CD4-positive, alpha-beta T cell treated with Interleukin-6 for 4 hours (primary cell): ENCODE measurements at regions not wholly inside any gene's neighbourhood (a gene's known extent, or its start where the extent isn't known, plus 50 kb on each side); places are given as distances from the start of the nearest gene placed in this dataset.

Experiments
- DNase-seq: peaks from one replicate; pipeline ENCODE4 v3.0.0-alpha.2; 2020; ENCODE audit warnings: mixed read lengths

DNA sequence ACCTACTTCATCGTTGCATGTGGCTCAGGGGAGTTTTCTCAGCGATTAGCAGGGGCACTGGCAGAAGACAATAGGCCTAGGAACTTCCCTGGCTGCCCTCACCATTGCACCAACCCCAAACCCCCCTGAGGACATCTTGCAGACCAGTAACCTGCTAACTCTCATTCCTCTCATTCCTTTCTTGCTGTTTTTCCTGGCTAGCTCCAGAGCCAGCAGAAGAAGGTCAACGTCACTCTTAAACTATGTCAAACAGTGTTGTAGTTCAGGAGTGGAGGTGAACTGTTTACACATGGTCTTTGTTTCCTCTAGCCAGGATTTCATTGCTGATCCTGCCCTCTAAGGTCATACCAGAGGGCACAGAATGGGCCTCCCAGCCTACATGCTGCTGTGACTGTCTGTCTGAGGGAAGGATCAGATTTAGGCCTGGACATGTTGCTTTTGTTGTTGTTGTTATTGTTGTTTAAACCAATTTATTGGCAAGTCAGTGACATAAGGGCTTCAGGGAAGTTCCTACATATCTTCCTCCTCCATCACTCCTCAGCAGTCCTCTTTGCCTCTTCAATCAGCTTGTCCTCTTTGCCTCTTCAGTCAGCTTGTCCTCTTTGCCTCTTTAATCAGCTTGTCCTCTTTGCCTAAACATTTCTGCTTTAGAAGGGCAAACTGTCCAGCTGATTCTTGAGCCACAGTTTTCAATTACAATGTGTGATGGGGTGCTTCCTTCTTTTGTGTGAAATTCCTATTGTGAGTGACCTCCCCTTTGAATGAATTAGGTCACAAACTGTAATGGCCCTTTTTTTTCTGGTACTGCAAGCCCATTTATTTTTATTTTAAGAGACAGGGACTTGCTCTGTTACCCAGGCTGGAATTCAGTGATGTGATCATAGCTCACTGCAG is 471.9 kb upstream of the TNP1 start:
- no peak for DNase-seq

DNA sequence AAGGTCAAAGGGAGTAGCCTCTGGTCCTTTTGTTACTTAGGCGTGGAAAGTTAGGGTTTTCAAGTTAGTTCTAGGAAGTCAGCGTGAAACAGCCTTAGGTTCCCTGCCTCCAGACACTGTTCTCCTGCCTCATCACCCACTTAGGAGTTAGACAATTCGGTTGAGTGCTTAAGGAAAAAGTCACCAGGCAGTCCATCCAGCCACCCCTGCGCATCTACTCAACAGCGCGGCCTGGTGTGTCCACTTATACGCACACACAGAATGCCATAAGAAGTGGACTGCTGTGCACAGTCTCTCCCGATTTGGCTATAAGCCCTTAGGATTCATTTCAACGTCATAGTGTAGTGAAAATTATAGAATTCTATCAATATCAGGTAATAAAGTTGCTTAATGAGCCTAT is 470.8 kb upstream of the TNP1 start:
- DNase-seq, result no peak

DNA sequence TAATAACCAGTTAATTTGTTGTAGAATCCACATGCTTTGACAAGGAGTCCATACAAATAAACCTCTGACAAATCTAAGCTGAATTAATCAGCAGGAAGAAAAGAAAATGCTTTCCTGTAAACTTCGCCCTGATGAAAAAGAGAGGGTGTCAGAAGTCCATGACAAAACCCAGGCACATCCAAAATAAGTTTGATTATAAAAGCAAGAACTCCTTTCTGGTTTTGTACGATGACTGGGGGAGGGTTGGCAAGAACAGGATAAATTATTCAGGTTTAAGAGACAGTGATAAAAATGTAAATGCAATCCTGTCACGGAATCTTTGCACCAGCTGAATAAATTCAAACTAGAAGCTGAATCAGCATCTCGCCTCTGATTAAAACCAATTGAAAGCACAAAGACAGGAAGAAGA is 469.2 kb upstream of the TNP1 start:
- DNase-seq, result no peak

DNA sequence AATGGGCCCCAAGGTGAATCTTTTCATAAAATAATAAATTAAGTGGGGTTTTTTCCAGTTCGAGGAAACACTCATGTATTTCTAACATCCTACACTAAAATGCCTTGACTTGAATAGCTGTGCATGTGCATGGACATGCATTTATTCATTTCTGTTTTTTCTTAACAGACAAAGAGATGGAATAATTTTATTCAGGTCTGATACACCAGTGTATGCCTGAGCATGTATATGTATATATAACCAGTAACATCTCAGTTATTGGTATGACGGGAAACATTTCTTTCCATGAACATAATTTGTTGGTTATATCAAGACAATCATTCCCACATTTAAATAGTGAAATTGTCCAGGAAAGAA is 468.7 kb upstream of the TNP1 start:
- no peak for DNase-seq

DNA sequence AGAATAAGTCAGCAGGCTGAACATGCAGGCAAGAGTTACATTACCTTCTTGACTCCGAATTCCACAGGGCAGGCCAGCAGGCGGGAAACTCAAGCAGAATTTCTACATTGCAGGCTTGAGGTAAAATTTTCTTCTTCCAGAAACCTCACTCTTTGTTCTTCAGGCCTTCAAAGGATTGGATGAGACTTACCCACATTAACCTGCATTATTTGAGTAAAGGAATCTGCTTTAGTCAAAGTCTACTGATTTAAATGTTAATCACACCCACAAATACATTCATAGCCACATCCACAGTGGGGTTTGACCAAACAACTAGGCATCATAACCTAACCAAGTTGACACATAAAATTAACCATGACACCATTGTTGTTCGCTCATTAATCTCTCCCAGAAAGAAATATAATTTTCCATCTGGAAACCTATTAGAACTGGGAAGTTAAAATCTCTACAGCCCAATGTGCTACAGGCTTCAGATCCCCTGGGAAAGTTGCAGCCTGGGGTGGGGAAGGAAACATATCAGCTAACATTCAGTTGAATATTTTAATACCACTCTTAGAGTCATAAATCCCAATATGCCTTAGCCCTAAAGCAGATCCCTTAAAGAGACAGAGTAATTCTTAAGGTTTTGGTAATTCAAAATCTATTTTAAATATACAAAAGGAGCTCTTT is 468.2 kb upstream of the TNP1 start:
- no peak for DNase-seq

DNA sequence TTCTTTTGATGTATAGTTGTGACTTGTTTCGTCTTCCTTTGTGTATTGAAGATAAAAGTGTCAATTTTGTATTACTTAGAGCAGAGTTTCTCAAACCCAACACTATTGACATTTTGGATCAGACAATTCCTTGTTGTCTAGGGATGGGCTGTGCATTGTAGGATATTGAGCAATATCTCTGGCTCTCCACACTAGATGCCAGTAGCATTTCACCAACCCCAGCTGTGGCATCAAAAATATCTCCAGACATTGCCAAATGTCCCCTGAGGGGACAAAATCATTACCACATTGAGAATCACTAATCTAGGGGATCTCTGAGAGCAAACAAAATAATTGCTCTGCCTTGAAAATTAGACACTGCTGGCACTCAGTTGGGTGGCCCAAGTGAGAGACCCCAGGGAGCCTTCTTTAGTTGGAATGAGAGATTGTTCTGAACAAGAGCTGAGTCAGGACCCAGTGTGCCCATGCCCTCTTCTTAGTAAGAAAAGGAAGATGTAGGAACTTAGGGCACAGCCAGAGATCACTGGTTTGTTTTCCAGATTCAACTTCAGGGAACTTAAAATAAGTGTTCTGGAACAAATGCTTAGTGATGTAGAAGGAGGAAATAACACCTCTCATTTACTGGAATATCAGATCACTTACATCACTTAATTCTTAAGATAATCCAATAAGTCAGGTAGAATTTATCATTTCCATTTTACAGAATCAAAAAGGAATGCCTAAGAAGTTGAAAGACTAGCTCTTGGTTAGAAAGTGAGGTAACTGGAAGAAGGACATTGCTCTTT is 466.6 kb upstream of the TNP1 start:
- DNase-seq, result no peak

DNA sequence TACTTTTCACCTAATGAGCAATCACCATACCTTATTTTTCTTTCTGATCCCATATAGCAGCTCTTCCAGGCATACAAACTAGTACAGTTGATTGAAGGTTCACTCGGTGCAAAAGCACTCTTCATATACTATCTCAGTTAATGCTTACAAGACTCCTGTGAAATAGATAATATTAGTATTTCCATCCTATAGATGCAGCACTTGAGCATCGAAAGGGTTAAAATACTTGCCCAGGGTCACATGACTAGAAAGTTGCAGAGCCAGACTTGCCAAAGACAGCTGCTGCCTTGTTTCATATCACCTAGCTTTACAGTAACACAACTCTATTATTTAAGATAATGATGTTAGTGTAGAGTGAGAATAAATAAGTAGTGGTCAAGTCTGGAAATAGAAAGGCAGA is 466.0 kb upstream of the TNP1 start:
- no peak for DNase-seq

DNA sequence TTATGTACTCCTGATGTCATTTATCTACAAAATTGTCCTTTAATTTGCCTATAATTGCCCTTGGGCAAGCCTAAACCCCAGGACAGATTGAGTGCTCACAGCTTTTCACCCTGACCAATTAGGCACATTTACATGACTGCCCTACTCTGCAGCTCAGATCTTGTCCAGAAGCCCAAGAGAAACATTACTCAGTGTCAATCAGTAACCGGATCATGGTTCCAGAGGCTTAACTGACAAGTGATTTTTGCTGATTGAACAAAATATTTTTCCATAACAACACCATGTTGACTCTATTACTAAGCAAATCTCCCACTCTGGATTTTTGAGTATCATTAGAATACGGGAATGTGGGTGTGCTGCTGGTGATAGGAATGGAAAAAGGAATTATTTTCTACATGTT is 465.4 kb upstream of the TNP1 start:
- no peak for DNase-seq

DNA sequence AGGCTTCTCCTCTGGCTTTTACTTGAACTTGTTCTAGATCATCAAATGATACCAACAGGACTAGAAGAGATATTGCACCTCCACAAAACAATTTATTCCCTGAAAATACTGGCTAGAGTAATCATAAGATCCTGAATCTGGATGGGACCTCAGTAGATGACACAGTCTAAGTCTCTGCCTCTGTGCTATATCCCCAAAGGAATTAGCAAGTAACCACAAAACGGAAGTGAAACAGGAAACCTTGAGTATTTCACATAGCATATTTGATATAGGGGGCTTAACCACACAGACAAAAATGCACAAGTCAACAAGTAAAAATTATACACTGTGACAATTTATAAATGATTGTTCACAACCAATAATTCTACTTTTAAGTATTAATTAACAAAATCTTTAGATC is 456.9 kb upstream of the TNP1 start:
- no peak for DNase-seq

DNA sequence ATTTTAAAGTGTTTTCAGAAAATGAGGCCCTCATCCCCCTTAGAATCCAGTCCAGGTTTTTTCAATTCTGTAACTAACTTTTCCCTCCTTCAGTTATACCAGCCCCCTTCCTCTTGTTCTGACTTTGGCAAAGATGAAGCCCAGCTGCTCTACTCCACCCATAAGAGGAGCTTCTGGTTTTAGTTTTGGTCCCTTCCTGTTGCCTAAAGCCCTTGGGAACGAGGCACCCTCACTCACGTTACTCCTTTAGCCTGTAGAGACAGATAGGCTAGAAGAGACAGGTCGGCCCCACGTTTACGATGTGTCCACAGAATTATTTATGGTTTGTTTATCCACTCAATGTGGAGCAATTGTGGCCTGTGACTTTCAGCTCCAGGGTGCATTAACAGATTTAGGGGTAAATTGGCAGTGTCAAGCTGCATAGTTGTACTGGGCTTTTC is 454.2 kb upstream of the TNP1 start:
- no peak for DNase-seq

DNA sequence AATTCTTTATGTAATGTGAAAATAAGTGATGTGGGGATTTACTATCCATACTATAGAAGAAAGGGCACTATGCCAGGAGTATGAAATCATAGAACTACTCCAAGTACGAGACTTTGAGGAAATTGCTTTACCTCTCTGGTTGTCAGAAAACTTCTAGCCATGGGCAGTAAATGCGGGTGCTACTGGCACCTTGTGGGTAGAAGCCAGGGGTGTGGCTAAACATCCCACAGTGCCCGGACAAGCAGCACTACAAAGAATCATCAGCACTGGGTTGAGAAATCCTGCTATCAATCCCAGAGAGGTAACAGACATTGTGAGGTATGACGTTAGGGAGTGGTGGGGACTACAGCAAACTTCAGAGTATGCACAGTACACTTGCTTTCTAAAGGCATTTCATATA is 453.5 kb upstream of the TNP1 start:
- DNase-seq, result no peak

DNA sequence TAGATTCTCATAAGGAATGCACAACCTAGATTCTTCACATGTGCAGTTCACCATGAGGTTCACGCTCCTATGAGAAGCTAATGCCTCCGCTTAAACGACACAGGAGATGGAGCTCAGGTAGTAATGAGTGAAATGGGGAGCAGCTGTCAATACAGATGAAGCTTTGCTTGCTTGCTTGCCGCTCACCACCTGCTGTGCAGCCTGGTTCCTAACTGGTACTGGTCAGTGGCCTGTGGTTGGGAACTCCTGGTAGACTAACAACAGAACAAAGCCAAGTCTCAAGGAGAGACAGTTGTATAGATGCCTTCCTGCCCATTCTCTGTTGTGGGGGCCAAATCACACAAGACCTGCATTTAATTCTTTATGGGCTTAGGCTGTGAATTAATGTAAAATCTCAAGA is 449.2 kb upstream of the TNP1 start:
- DNase-seq, result no peak

DNA sequence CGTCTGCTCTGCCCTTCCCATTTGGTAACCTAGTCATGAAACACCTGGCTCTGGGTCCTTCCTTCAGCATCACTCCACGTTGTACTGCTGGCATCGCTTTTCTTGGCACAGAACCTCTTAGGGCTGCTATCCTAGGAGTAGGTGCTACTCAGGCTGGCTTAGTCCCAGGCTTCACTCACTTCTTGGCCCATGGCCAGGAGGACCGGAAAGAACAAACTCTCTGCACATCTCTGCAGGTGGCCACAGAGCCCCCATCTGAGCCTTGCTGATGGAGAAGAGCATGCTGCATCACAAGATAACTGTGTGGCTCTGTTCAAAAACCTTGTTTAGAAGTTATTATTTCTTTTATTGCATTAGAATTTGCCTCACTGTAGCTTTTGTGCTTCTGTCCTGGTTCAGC is 447.2 kb upstream of the TNP1 start:
- no peak for DNase-seq

DNA sequence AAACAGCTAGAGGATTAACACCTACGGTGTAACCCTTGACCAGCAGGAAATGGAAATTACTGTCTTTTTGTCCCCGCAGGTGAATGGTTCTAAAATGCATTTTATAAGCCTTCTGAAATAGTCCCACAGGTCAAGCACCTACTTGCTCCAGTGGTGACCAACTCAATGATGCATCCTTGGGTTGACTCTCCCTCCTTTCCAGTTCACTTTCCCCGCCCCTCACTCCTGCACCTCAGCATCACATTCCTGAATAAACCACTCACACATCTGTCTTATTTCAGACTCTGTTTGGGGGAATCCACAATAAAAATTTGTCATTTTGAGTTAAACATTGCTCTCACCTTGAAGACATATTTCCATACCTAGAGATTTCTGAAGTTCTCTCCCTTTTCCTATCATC is 446.0 kb upstream of the TNP1 start:
- DNase-seq, result no peak

DNA sequence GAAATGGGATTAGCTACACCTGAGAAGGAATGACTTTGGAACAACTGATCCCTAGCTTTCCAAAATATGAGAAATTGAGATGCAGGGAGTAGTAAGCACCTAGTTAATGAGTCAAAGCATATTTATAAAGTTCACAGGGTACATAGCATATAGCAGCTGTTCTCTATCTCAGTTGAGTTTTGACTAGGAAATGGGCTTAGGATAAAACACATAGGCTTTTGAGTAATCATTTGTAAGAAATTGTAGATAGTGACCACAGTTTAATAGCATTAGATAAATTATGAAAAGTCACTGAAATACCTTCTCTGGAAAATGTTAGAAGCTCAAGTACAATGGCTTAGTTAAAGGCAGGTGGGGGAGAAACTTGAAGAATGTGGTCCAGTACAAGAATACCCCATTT is 444.7 kb upstream of the TNP1 start:
- DNase-seq, result no peak

DNA sequence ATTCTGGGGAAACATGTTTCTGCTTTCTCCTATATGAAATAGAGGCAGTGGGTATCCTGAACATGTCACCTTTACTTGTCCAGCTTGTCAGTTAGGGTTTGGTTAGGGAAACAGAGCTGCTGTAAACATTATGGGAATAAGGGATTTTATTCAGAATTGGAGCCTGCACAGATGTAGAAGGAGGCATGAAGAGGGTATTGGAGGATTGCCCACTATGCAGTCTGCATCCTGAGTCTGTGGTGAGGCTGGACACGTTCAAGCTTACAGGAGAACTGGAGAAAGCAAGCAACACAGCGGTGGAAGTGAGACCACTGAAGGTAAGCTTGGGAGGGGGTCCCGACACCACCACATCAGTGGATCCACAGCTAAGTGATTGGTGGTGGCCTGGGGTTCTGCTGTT is 443.0 kb upstream of the TNP1 start:
- no peak for DNase-seq

DNA sequence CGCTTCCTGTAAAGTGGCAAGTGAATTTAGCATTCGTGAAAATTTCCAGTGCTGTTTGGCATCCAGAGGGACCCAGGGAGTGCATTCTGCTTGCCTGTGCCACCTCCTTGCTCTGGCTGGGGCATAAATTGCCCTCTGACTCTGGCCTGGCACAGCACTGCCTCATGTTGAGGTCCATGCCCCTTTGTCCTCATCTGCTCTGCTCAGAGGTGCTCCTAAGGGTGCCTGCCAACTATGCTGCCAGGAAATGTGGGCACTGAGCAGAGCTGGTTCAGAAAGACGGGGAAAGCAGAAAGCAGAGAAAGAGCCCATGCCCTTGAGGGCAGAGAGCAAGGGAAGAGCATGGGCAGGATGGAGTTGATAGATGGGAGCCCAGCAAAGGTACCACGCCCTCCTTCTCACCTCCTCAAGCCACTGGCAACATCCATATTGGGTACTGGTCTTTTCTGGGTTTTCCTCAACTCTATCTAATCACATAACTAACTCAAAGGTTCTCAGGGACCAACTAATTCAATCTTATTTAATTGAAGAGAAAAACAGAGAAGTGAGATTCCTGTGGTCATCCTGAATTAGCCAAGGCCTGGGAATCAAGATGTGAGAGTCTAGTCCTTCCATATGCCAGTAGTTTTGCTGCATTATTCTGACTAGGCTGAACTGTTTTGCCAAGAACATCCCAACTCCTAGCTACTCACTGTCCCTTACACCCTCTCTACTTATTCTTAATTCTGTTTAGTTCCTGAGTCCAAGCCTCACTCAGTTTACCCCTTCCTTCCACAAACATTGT is 441.5 kb upstream of the TNP1 start:
- no peak for DNase-seq

DNA sequence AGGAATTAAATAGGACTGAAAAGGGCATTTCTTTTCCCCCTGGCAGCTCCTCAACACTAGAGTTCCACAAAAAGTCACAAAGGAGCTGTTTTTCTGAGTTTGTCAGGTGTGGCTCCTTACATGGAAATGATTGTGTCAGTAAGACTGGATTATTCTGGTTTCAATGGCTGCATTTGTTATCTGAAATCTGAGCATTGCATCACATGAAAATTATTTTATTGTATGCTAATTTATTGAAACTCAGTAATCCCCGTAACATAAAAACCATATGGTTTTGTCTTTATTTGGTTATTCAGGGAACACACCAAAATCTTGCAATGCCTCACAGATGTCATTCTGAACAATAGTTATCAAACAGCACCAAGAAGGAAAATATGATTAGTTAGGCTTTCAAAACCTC is 439.7 kb upstream of the TNP1 start:
- DNase-seq, result no peak

DNA sequence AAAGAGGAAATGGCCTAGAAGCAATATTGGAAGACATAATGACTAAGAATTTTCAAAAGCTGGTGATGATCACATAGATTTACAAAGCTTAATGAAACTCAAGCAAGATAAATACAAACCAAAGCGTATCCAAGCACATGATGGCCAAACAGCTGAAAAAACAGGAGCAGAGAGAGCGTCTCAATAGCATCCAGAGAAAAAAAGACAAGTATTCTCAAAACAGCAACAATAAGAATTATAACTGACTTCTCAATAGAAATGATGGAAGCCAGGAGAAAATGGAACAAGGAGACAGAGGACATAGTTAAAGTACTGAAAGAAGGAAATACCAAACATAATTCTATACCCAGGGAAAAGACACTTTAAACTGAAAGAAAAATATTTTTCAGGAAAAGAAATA is 437.2 kb upstream of the TNP1 start:
- no peak for DNase-seq

DNA sequence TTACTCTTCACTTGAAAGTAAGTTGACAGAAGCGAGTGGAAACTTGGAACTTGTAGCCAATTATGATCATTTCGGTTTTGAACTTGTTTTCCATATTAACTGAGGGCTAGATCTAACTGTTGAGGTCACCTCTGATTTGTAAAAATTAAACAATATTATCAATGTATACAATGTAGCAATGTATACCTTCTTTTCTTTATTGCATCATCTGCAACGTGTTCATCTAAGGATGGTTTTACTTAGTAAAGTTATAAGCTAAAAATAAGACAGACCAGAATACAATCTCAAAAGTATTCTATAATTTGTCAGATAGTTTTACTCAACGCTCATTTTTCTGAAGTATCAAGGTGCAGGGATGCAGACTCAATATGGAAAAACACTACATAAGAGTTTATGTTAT is 435.0 kb upstream of the TNP1 start:
- DNase-seq, result no peak

DNA sequence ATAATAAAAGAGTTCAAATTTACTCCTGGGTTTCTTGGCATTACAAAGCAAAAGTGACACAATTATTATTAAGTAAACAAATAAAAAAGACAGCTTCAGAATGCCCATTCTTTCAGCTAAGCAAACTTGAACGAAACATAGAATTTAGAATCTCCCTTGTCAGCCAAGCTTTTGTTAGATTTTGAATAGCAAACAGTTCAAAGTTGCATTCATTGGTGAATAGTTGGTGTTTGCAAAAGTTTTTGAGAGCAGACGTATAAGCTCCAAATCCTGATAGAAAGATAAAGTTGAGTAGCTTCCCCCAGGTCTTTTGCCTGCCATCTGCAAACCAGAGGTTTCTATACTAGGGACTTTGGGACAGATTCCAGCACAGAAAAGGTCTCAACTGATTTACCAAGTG is 434.3 kb upstream of the TNP1 start:
- DNase-seq, result no peak

DNA sequence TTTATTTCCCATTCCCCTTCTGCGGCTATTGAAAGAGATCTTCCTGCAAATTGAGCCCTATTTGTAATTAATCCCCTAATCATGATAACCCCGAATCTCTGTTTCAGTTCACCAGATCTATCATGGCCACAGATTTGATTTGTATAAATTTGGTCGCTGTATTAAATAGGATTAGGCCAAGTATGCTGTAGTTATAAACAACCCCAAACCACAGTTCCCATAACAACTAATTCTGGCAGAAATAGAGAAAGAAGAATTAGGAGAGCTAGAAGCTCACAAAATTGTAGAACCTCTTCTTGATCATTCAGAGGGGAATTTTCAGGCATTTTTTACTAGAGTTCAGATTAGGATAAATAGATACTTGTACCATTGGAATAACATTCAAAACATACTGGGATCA is 433.7 kb upstream of the TNP1 start:
- DNase-seq, result no peak

DNA sequence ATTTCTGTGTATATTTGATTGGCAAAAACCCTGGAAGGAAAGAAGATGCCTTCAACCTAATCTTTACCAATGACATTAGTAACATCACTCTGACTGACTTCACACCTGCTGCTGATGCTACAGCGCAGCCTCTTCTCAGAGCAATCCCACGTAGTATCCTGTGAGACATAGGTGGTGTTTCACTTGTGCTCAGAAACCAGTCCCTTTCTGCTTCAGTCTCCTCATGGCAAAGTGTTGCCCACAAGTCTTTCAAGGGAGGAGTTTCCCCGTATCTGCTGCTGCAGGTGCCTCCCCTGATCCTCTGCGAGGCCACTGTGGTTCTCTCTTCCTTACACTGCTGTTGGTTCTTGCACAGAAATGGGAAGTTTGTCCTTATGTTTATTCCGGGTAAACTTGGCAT is 433.2 kb upstream of the TNP1 start:
- DNase-seq, result no peak
